A673 (cell line): ENCODE measurements at regions not wholly inside any gene's neighbourhood (a gene's known extent, or its start where the extent isn't known, plus 50 kb on each side); places are given as distances from the start of the nearest gene placed in this dataset.

ENCODE experiments used
- CTCF ChIP-seq: fragments of 300-800, 200-600 bp; sonication (generic); conservative IDR thresholded peaks from 2 replicates; pipeline ENCODE4 v1.5.1; 2017; ENCODE audit warnings: low read depth, mild to moderate bottlenecking, antibody characterized with exemption, low read length, moderate library complexity, mixed read lengths
- EZH2 ChIP-seq: fragments of 200-600 bp; sonication (generic); IDR thresholded peaks from 2 replicates; pipeline ENCODE4 v1.6.1; 2017; ENCODE audit warnings: borderline replicate concordance, low read depth, mild to moderate bottlenecking, mixed read lengths, antibody characterized with exemption, low read length; ENCODE audit not compliant: poor library complexity, severe bottlenecking

DNA sequence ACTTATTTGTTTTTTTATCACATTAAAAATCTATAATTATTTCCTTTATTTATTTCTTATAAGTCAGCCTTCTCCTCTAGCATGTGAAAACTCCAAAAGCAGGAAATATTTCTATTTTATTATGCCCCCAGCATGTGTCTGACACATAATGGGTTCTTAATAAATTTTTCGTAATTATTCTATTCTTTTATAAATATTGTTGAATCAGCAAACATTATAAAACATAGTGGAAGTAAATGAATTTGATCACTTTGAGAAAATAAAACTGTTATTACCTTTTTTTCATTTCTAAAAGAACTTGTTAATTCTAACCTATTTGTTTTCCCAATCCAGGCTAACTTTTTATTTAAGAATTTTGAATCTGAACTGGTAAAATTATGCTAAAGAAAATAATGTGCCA, 509.1 kb upstream of the PCDH15 start:
- TF ChIP-seq CTCF (no peak), EZH2 (no peak)
